CD4-positive, alpha-beta T cell (primary cell): ENCODE measurements at regions not wholly inside any gene's neighbourhood (a gene's known extent, or its start where the extent isn't known, plus 50 kb on each side); places are given as distances from the start of the nearest gene placed in this dataset.
A peak's percentile ranks its signal among the peaks of the same experiment; 100 is the strongest.

ENCODE experiments used
- ATAC-seq: fragments of 200-7000 bp; cut with Tn5 transposase; one replicate; pipeline ENCODE4 v1.10.0; 2022; ENCODE audit warnings: mild to moderate bottlenecking; ENCODE audit not compliant: poor library complexity
- CTCF ChIA-PET: fragments of 350-600 bp; sonication (Branson Sonifier 250); formaldehyde crosslinking; loops from one replicate; lab custom pipeline; 2021; ENCODE audit warnings: antibody characterized with exemption, inconsistent platforms; lab: Charles Lee
- POLR2A ChIA-PET: fragments of 350-600 bp; sonication (Branson Sonifier 250); formaldehyde crosslinking; loops from one replicate; lab custom pipeline; 2021; ENCODE audit warnings: antibody characterized with exemption, inconsistent platforms; lab: Charles Lee
- DNase-seq, 14 experiments: peaks; one replicate each; pipeline ENCODE4 v3.0.0-alpha.2; 2013 to 2020; ENCODE audit warnings: mixed read lengths in 2 of 14
- H3K27ac ChIP-seq, 2 donors: one replicate each; pipeline versions ENCODE4 v1.5.1 to v1.7.0; 2013; ENCODE audit warnings: low read length in 2 of 2, low read depth in 1 of 2, mild to moderate bottlenecking in 1 of 2
- H3K27me3 ChIP-seq, 2 experiments: 1 replicate in 1 of 2; 2 replicates in 1 of 2; pipeline versions ENCODE4 v1.6.1 to v1.7.0; 2013; ENCODE audit warnings: low read length in 2 of 2, control low read depth in 1 of 2, mild to moderate bottlenecking in 1 of 2, moderate library complexity in 1 of 2; ENCODE audit not compliant: insufficient read depth in 2 of 2, control insufficient read depth in 1 of 2
- H3K36me3 ChIP-seq: one replicate; pipeline ENCODE4 v1.6.1; 2013; ENCODE audit warnings: low read length, control low read depth; ENCODE audit not compliant: insufficient read depth
- H3K4me1 ChIP-seq: one replicate; pipeline ENCODE4 v1.6.1; 2013; ENCODE audit warnings: low read length, control low read depth; ENCODE audit not compliant: insufficient read depth
- H3K4me3 ChIP-seq: one replicate; pipeline ENCODE4 v1.5.1; 2013; ENCODE audit warnings: mild to moderate bottlenecking, low read length, moderate library complexity
- H3K9me3 ChIP-seq, 2 experiments: 1 replicate in 1 of 2; 2 replicates in 1 of 2; pipeline versions ENCODE4 v1.6.1 to v1.7.0; 2013; ENCODE audit warnings: low read length in 2 of 2, mild to moderate bottlenecking in 2 of 2, control low read depth in 1 of 2, moderate library complexity in 1 of 2; ENCODE audit not compliant: control insufficient read depth in 1 of 2, insufficient read depth in 1 of 2
- H3K27ac Mint-ChIP-seq: one replicate; pipeline ENCODE4 v1.8.0; 2020; ENCODE audit warnings: mixed read lengths
- H3K27me3 Mint-ChIP-seq: one replicate; pipeline ENCODE4 v1.8.0; 2021; ENCODE audit warnings: mixed read lengths
- H3K36me3 Mint-ChIP-seq: one replicate; pipeline ENCODE4 v1.8.0; 2021; ENCODE audit warnings: low read depth, mixed read lengths
- H3K4me1 Mint-ChIP-seq: one replicate; pipeline ENCODE4 v1.8.0; 2021; ENCODE audit warnings: low read depth, mixed read lengths
- H3K4me3 Mint-ChIP-seq: one replicate; pipeline ENCODE4 v1.8.0; 2020; ENCODE audit warnings: mild to moderate bottlenecking, mixed read lengths
- H3K9me3 Mint-ChIP-seq: one replicate; pipeline ENCODE4 v1.8.0; 2020; ENCODE audit warnings: mixed read lengths
- intact Hi-C, 2 experiments: fragments of 100-400 bp; cut with DNase I in 1 of 2; cut with micrococcal nuclease in 1 of 2; formaldehyde crosslinking; loops; one replicate each; pipeline versions ENCODE4 v1.15.1 to v1.9.0; 2023 to 2025; cut with DNase I, micrococcal nuclease
- TF ChIP-seq, protein P1 (sequence below): fragments of 200-600 bp; IDR thresholded peaks from one replicate; pipeline ENCODE4 v1.8.0; 2022; ENCODE audit warnings: antibody characterized with exemption, mild to moderate bottlenecking

- H3K9me3 Mint-ChIP-seq = peaks cover 4% of the 10 kb centered on the region
- Histone ChIP-seq H3K27ac (peak overlapping the region in 1 of 2 donors; percentile 56), H3K9me3 (peaks cover 3 to 9% of the 10 kb centered on the region in 2 experiments), H3K36me3 (no peaks in the 10 kb centered on the region), H3K4me1 (peaks cover 26% of the 10 kb centered on the region), H3K27me3 (no peaks in the 10 kb centered on the region), H3K4me3 (no peak overlapping the region)
- peak overlapping the region; percentile 40 for H3K4me3 Mint-ChIP-seq
- H3K27me3 Mint-ChIP-seq = no peaks in the 10 kb centered on the region
- TF ChIP-seq, protein P1, sequence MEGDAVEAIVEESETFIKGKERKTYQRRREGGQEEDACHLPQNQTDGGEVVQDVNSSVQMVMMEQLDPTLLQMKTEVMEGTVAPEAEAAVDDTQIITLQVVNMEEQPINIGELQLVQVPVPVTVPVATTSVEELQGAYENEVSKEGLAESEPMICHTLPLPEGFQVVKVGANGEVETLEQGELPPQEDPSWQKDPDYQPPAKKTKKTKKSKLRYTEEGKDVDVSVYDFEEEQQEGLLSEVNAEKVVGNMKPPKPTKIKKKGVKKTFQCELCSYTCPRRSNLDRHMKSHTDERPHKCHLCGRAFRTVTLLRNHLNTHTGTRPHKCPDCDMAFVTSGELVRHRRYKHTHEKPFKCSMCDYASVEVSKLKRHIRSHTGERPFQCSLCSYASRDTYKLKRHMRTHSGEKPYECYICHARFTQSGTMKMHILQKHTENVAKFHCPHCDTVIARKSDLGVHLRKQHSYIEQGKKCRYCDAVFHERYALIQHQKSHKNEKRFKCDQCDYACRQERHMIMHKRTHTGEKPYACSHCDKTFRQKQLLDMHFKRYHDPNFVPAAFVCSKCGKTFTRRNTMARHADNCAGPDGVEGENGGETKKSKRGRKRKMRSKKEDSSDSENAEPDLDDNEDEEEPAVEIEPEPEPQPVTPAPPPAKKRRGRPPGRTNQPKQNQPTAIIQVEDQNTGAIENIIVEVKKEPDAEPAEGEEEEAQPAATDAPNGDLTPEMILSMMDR = no peak
- ChIA-PET POLR2A (interaction anchor here (0.7 to 3.3 kb wide), 8 partner anchors 11 to 99 kb away, joined by 3 to 15 read pairs (median 4); no protein-coding TSS in a partner anchor), CTCF (interaction anchor here (1.8 kb wide), 1 partner anchor 10 kb away, joined by 8 read pairs; no protein-coding TSS in a partner anchor)
- DNase-seq = no peak
- intact Hi-C loops = no loop called here
- H3K36me3 Mint-ChIP-seq = peaks cover 17% of the 10 kb centered on the region
- peak overlapping the region; percentile 62 for H3K27ac Mint-ChIP-seq
- H3K4me1 Mint-ChIP-seq = peaks cover 26% of the 10 kb centered on the region
- no peak for ATAC-seq
Observed at GRCh38 chr11:35066030-35066429, 72.9 kb upstream of the CD44 start.

DNA sequence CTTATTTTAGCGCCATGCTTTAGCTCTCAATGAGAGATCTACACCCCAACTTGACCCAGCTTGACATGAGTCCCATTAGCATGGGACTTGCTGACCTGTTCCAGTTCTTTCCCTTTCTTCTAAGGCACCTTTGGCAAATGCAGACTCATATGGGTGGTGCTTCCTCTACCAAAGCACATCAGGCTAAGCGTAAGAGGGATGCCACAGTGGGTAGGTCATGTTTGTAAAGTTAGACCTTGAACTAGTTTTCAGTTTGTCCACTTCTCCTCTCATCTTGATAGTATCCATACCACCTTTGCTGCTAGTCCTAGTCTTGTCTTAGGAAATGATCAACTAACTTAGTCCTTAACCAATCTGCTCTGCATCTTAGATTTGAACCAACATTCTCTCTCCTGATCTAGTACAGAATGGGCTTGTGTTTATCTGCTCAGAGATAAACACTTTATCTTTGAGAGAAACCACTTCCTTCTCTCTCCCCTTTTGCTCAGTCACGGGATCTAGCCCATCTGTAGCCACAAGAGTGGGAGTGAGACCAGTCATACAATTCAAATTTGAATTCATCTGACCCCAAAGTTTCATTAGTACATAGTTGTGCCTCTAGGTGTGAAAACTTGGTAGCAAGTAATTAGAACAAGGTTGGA is 72.1 kb upstream of the CD44 start:
- Mint-ChIP-seq H3K4me1 (peaks cover 31% of the 10 kb centered on the region), H3K9me3 (peaks cover 4% of the 10 kb centered on the region), H3K27me3 (no peaks in the 10 kb centered on the region), H3K27ac (peak overlapping the region; percentile 62), H3K36me3 (peaks cover 17% of the 10 kb centered on the region), H3K4me3 (peak overlapping the region; percentile 40)
- Histone ChIP-seq H3K4me3 (no peak overlapping the region), H3K9me3 (peaks cover 4 to 9% of the 10 kb centered on the region in 2 experiments), H3K36me3 (no peaks in the 10 kb centered on the region), H3K4me1 (peaks cover 26% of the 10 kb centered on the region), H3K27ac (peak overlapping the region in 1 of 2 donors; percentile 56), H3K27me3 (no peaks in the 10 kb centered on the region)
- ChIA-PET POLR2A (interaction anchor here (0.6 to 3.3 kb wide), 11 partner anchors 9 to 99 kb away, joined by 3 to 15 read pairs (median 3); no protein-coding TSS in a partner anchor), CTCF (interaction anchor here (1.2 kb wide), 1 partner anchor 56 kb away, joined by 3 read pairs; no protein-coding TSS in a partner anchor)
- intact Hi-C loops = no loop called here
- peak; percentile 67 for ATAC-seq
- TF ChIP-seq, protein P1 = no peak
- DNase-seq = peak in 4 of 14 experiments; percentile 43 to 75 (median 62)

DNA sequence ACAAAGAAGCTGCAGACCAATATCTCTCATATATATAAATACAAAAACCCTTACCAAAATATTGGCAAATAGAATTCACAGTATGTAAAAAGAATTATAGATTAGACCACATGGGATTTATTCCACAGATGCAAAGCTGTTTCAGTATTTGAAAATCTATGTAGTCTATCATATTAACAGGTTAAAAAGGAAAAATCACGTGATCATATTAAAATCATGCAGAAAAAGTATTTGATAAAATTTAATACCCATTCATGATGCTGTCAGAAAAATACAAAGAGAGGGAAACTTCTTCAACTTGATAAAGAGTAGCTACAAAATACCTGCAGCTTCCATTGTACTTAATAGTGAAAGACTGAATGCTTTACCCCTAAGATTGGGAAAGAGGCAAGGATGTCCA is 67.2 kb upstream of the CD44 start:
- H3K4me1 Mint-ChIP-seq = peaks cover 76% of the 10 kb centered on the region
- intact Hi-C loops = no loop called here
- Histone ChIP-seq H3K27ac (no peak overlapping the region), H3K27me3 (no peaks in the 10 kb centered on the region), H3K4me3 (no peak overlapping the region), H3K4me1 (peaks cover 26% of the 10 kb centered on the region), H3K36me3 (no peaks in the 10 kb centered on the region), H3K9me3 (peaks cover 4 to 9% of the 10 kb centered on the region in 2 experiments)
- TF ChIP-seq, protein P1 = no peak
- ChIA-PET POLR2A (interaction anchor here (1.3 to 2.0 kb wide), 3 partner anchors 24 to 68 kb away, joined by 3 to 7 read pairs (median 3); partner anchors contain the start of gene CD44), CTCF (interaction anchor here (1.1 kb wide), 1 partner anchor 24 kb away, joined by 3 read pairs; no protein-coding TSS in a partner anchor)
- H3K9me3 Mint-ChIP-seq = peaks cover 4% of the 10 kb centered on the region
- H3K36me3 Mint-ChIP-seq = peaks cover 17% of the 10 kb centered on the region
- peak overlapping the region; percentile 74 for H3K27ac Mint-ChIP-seq
- no peaks in the 10 kb centered on the region for H3K27me3 Mint-ChIP-seq
- H3K4me3 Mint-ChIP-seq = peak overlapping the region; percentile 48
- DNase-seq (no peak), ATAC-seq (no peak)
